ENCODE measurements at regions not wholly inside any gene's neighbourhood (a gene's known extent, or its start where the extent isn't known, plus 50 kb on each side); places are given as distances from the start of the nearest gene placed in this dataset.

DNA sequence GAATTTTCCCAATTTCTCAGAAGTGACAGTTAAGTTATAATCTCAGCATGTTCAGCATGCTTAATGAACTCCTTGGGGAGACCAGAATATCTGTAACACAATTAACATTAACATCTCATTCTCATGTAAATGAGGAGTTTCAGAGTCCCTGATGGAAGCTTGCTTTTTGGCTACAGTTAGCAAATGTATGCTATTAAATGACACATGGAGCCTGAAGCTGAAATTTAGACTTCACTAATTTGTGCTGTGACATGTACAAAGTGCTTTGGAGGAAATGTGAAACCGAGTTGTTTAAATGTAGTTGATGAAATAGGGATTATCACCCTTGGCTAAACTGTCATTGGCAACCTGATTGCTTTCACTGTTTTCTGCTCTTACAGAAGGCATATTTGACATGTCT lies 2265.1 kb upstream of the PCDH20 start:
- H3F3A ChIP-seq (ENCODE audit: insufficient read depth): no peaks in the 10 kb centered on the region
- no peak overlapping the region for H3K4me2 ChIP-seq (ENCODE audit: low read depth, low read length, poor library complexity, severe bottlenecking)

DNA sequence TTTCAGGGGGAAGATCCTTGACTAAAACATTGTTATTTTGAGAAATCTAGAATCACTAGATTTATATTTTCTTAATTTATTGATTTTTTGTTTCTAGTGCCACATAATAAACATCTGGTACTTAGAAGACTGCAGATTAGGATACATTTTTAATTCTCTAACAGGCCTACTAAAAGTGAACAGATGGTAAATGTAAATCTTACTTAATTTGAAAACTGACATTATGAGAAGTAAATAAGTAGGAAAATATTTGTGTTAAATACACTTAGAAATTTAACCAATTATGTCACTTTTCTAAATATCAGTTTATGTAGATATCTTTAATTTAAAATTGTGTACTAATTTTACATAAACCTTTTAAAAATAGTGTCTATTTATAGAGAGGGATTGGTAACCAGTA lies 2255.6 kb upstream of the PCDH20 start:
- no peak overlapping the region for H3K27ac ChIP-seq (ENCODE audit: low read depth, low read length)
- H3K9me3 ChIP-seq (ENCODE audit: insufficient read depth, low read length): peaks cover 4% of the 10 kb centered on the region; the same call in 1 of the 2 replicates
- H3K9me2 ChIP-seq (replicated peaks; ENCODE audit: insufficient read depth, low read length): no peaks in the 10 kb centered on the region
- H3K4me3 ChIP-seq (ENCODE audit: insufficient read depth, low read length, poor library complexity, severe bottlenecking): no peak overlapping the region
- no peak overlapping the region for H3K4me2 ChIP-seq (ENCODE audit: low read depth, low read length, poor library complexity, severe bottlenecking)
- H2AFZ ChIP-seq (ENCODE audit: low read depth, low read length, severe bottlenecking): no peak overlapping the region
- no peaks in the 10 kb centered on the region for H3K36me3 ChIP-seq (ENCODE audit: low read length)
- no peaks in the 10 kb centered on the region for H3K27me3 ChIP-seq (ENCODE audit: low read length)
- no peaks in the 10 kb centered on the region for H4K20me1 ChIP-seq (ENCODE audit: low read depth, low read length)
- H3K79me2 ChIP-seq (ENCODE audit: insufficient read depth, low read length): no peaks in the 10 kb centered on the region
- H3K9ac ChIP-seq (ENCODE audit: low read length): no peak overlapping the region
- no peak for TF ChIP-seq EZH2phosphoT487 (conservative IDR thresholded peaks at IDR 0.05; ENCODE audit: low read length)
- TF ChIP-seq, protein P1, sequence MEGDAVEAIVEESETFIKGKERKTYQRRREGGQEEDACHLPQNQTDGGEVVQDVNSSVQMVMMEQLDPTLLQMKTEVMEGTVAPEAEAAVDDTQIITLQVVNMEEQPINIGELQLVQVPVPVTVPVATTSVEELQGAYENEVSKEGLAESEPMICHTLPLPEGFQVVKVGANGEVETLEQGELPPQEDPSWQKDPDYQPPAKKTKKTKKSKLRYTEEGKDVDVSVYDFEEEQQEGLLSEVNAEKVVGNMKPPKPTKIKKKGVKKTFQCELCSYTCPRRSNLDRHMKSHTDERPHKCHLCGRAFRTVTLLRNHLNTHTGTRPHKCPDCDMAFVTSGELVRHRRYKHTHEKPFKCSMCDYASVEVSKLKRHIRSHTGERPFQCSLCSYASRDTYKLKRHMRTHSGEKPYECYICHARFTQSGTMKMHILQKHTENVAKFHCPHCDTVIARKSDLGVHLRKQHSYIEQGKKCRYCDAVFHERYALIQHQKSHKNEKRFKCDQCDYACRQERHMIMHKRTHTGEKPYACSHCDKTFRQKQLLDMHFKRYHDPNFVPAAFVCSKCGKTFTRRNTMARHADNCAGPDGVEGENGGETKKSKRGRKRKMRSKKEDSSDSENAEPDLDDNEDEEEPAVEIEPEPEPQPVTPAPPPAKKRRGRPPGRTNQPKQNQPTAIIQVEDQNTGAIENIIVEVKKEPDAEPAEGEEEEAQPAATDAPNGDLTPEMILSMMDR (IDR thresholded peaks at IDR 0.05; ENCODE audit: insufficient read depth, low read length, poor library complexity, severe bottlenecking): no peak
- H3F3A ChIP-seq (ENCODE audit: insufficient read depth): no peaks in the 10 kb centered on the region

More for the DNA sequence above, 2265.1 kb upstream of the PCDH20 start:
- no peak overlapping the region for H3K4me3 ChIP-seq (ENCODE audit: insufficient read depth, low read length, poor library complexity, severe bottlenecking)
- no peaks in the 10 kb centered on the region for H3K36me3 ChIP-seq (ENCODE audit: low read length)
- peak overlapping the region; percentile 73 for H2AFZ ChIP-seq (ENCODE audit: low read depth, low read length, severe bottlenecking)
- 0 out of 2 replicates have a peak, but pooled peaks cover 3% of the 10 kb centered on the region for H3K9me3 ChIP-seq (ENCODE audit: insufficient read depth, low read length)
- H3K79me2 ChIP-seq (ENCODE audit: insufficient read depth, low read length): no peaks in the 10 kb centered on the region
- H4K20me1 ChIP-seq (ENCODE audit: low read depth, low read length): no peaks in the 10 kb centered on the region
- H3K9ac ChIP-seq (ENCODE audit: low read length): no peak overlapping the region
- no peaks in the 10 kb centered on the region for H3K27me3 ChIP-seq (ENCODE audit: low read length)
- no peak overlapping the region for H3K27ac ChIP-seq (ENCODE audit: low read depth, low read length)
- TF ChIP-seq, protein P1 (IDR thresholded peaks at IDR 0.05; ENCODE audit: insufficient read depth, low read length, poor library complexity, severe bottlenecking): no peak
- TF ChIP-seq EZH2phosphoT487 (conservative IDR thresholded peaks at IDR 0.05; ENCODE audit: low read length): no peak
- H3K9me2 ChIP-seq (replicated peaks; ENCODE audit: insufficient read depth, low read length): no peaks in the 10 kb centered on the region

DNA sequence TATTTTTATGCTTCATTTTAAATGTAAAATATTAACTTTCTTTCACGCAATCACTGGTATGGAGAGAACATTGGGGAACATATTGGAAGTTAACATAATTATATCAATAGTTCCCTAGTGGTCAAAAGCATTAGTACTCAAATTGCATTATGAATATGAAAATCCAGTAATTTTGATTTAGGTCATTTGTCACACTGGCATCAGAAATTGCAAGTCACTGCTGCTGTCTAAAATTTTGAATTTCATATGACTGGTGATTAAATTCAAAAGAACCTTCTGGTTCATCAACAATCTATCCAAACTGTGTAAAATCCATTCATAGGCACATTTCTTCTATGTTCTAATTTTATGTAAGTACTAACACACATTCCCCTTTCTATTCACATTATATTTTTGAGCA lies 2235.7 kb upstream of the PCDH20 start:
- Histone ChIP-seq H4K20me1 (ENCODE audit: low read depth, low read length) (no peaks in the 10 kb centered on the region), H3K36me3 (ENCODE audit: low read length) (no peaks in the 10 kb centered on the region; the same call in none of the 2 replicates), H3K9me3 (ENCODE audit: insufficient read depth, low read length) (no peaks in the 10 kb centered on the region; the same call in 1 of the 2 replicates), H3K27me3 (ENCODE audit: low read length) (no peaks in the 10 kb centered on the region), H3K9me2 (replicated peaks; ENCODE audit: insufficient read depth, low read length) (no peaks in the 10 kb centered on the region), H2AFZ (ENCODE audit: low read depth, low read length, severe bottlenecking) (no peak overlapping the region), H3K9ac (ENCODE audit: low read length) (no peak overlapping the region), H3F3A (ENCODE audit: insufficient read depth) (no peaks in the 10 kb centered on the region), H3K4me2 (ENCODE audit: low read depth, low read length, poor library complexity, severe bottlenecking) (no peak overlapping the region), H3K4me3 (ENCODE audit: insufficient read depth, low read length, poor library complexity, severe bottlenecking) (no peak overlapping the region), H3K79me2 (ENCODE audit: insufficient read depth, low read length) (no peaks in the 10 kb centered on the region), H3K27ac (ENCODE audit: low read depth, low read length) (no peak overlapping the region)
- no peak for TF ChIP-seq EZH2phosphoT487 (conservative IDR thresholded peaks at IDR 0.05; ENCODE audit: low read length)
- TF ChIP-seq, protein P1 (IDR thresholded peaks at IDR 0.05; ENCODE audit: insufficient read depth, low read length, poor library complexity, severe bottlenecking): no peak

Data from SU-DHL-6 (cell line).